ENCODE measurements at regions not wholly inside any gene's neighbourhood (a gene's known extent, or its start where the extent isn't known, plus 50 kb on each side); places are given as distances from the start of the nearest gene placed in this dataset.

GRCh38 chr22:22348127-22348814, 103.7 kb downstream of the VPREB1 start (continued):
- no peak for TF ChIP-seq JUND (IDR thresholded peaks at IDR 0.05; ENCODE audit: borderline replicate concordance, low read depth, low read length)
- no peak for TF ChIP-seq JUND (tag; IDR thresholded peaks at IDR 0.05; ENCODE audit: borderline replicate concordance, low read depth, low read length)
- no peak for TF ChIP-seq MCM5 (IDR thresholded peaks at IDR 0.05; ENCODE audit: low read depth)
- no peak for TF ChIP-seq ZNF583 (CRISPR knock-in tag; IDR thresholded peaks at IDR 0.05)
- TF ChIP-seq ZNF589 (CRISPR knock-in tag; IDR thresholded peaks at IDR 0.05; ENCODE audit: low read depth) = no peak
- 0 out of 2 replicates have a peak, but pooled peaks have one; percentile 48 for TF ChIP-seq PREB (CRISPR knock-in tag; IDR thresholded peaks at IDR 0.05)
- no peak for TF ChIP-seq SFPQ (IDR thresholded peaks at IDR 0.05; ENCODE audit: low read depth, low read length)
- TF ChIP-seq CREB5 (CRISPR knock-in tag; IDR thresholded peaks at IDR 0.05) = no peak
- no peak for TF ChIP-seq EHMT2 (IDR thresholded peaks at IDR 0.05)
- 0 out of 2 replicates have a peak, but pooled peaks have one; percentile 36 for TF ChIP-seq KLF13 (tag; IDR thresholded peaks at IDR 0.05; ENCODE audit: borderline replicate concordance, low read depth)
- TF ChIP-seq ELF4 (CRISPR knock-in tag; IDR thresholded peaks at IDR 0.05) = 0 out of 2 replicates have a peak, but pooled peaks have one; percentile 4
- no peak for TF ChIP-seq GTF2F1 (IDR thresholded peaks at IDR 0.05; ENCODE audit: low read depth, low read length)
- TF ChIP-seq NRF1 (conservative IDR thresholded peaks at IDR 0.05 in 1 of 2, IDR thresholded peaks at IDR 0.05 in 1 of 2) = no peak
- TF ChIP-seq UBTF (IDR thresholded peaks at IDR 0.05; ENCODE audit: borderline replicate concordance in 1 of 2, low read depth in 2 of 2, low read length in 2 of 2) = 0 out of 4 replicates have a peak, but pooled peaks of 1 of the 2 experiments have one; percentile 23
- no peak for TF ChIP-seq CREB1 (IDR thresholded peaks at IDR 0.05)
- TF ChIP-seq CREB1 (CRISPR knock-in tag; IDR thresholded peaks at IDR 0.05) = peak; percentile 40; the same call in 1 of the 2 replicates
